ENCODE measurements at regions not wholly inside any gene's neighbourhood (a gene's known extent, or its start where the extent isn't known, plus 50 kb on each side); places are given as distances from the start of the nearest gene placed in this dataset.
A peak's percentile ranks its signal among the peaks of the same experiment; 100 is the strongest.

GRCh38 chr1:201709564-201710295 lies 119.2 kb upstream of the IPO9 start:
- peak overlapping the region; percentile 8; the same call in 1 of the 2 replicates for H3K27ac ChIP-seq
- peaks cover 42% of the 10 kb centered on the region for H3K4me1 ChIP-seq (replicated peaks)
- DNase-seq (ENCODE audit: low read depth in 1 of 2, low spot score in 2 of 2) = peak; percentile 72 to 77
- H3K4me3 ChIP-seq = no peak overlapping the region
- H3K27me3 ChIP-seq (replicated peaks) = no peaks in the 10 kb centered on the region
- peaks cover 6% of the 10 kb centered on the region; the same call in 1 of the 2 replicates for H3K36me3 ChIP-seq
- H3K9me3 ChIP-seq (replicated peaks) = no peaks in the 10 kb centered on the region

GRCh38 chr1:201710632-201711597 lies 118.0 kb upstream of the IPO9 start:
- Histone ChIP-seq H3K27ac (no peak overlapping the region), H3K4me1 (replicated peaks) (peaks cover 54% of the 10 kb centered on the region), H3K4me3 (no peak overlapping the region), H3K36me3 (peaks cover 6% of the 10 kb centered on the region; the same call in 1 of the 2 replicates), H3K27me3 (replicated peaks) (no peaks in the 10 kb centered on the region), H3K9me3 (replicated peaks) (no peaks in the 10 kb centered on the region)
- DNase-seq (ENCODE audit: low read depth in 1 of 2, low spot score in 2 of 2) = no peak

- Histone ChIP-seq H3K27ac (peak overlapping the region; percentile 93), H3K4me1 (replicated peaks) (peaks cover 59% of the 10 kb centered on the region), H3K9me3 (replicated peaks) (no peaks in the 10 kb centered on the region), H3K36me3 (peaks cover 10% of the 10 kb centered on the region; the same call in 1 of the 2 replicates), H3K4me3 (no peak overlapping the region), H3K27me3 (replicated peaks) (no peaks in the 10 kb centered on the region)
- DNase-seq (ENCODE audit: low read depth in 1 of 2, low spot score in 2 of 2) = no peak
Observed at GRCh38 chr1:201711811-201712210, 117.1 kb upstream of the IPO9 start.

- Histone ChIP-seq H3K27ac (peak overlapping the region; percentile 93), H3K36me3 (peaks cover 11% of the 10 kb centered on the region; the same call in 1 of the 2 replicates), H3K9me3 (replicated peaks) (no peaks in the 10 kb centered on the region), H3K4me1 (replicated peaks) (peaks cover 59% of the 10 kb centered on the region), H3K27me3 (replicated peaks) (no peaks in the 10 kb centered on the region), H3K4me3 (no peak overlapping the region)
- no peak for DNase-seq (ENCODE audit: low read depth in 1 of 2, low spot score in 2 of 2)
Observed at GRCh38 chr1:201712387-201713085, 116.4 kb upstream of the IPO9 start.

GRCh38 chr1:201713086-201713810 lies 115.7 kb upstream of the IPO9 start:
- H3K27ac ChIP-seq = peak overlapping the region; percentile 93
- DNase-seq (ENCODE audit: low read depth in 1 of 2, low spot score in 2 of 2) = peak; percentile 94 to 99
- H3K4me1 ChIP-seq (replicated peaks) = peaks cover 59% of the 10 kb centered on the region
- H3K36me3 ChIP-seq = peaks cover 16% of the 10 kb centered on the region; the same call in 1 of the 2 replicates
- H3K9me3 ChIP-seq (replicated peaks) = no peaks in the 10 kb centered on the region
- no peaks in the 10 kb centered on the region for H3K27me3 ChIP-seq (replicated peaks)
- H3K4me3 ChIP-seq = no peak overlapping the region

GRCh38 chr1:201714542-201715329 lies 114.2 kb upstream of the IPO9 start:
- Histone ChIP-seq H3K4me3 (no peak overlapping the region), H3K4me1 (replicated peaks) (peaks cover 60% of the 10 kb centered on the region), H3K27me3 (replicated peaks) (no peaks in the 10 kb centered on the region), H3K9me3 (replicated peaks) (no peaks in the 10 kb centered on the region), H3K27ac (peak overlapping the region; percentile 93), H3K36me3 (peaks cover 19% of the 10 kb centered on the region; the same call in 1 of the 2 replicates)
- DNase-seq (ENCODE audit: low read depth in 1 of 2, low spot score in 2 of 2) = peak; percentile 98 to 99

- peaks cover 63% of the 10 kb centered on the region for H3K4me1 ChIP-seq (replicated peaks)
- no peak for DNase-seq (ENCODE audit: low read depth in 1 of 2, low spot score in 2 of 2)
- no peaks in the 10 kb centered on the region for H3K27me3 ChIP-seq (replicated peaks)
- H3K4me3 ChIP-seq = no peak overlapping the region
- H3K27ac ChIP-seq = peak overlapping the region; percentile 93
- no peaks in the 10 kb centered on the region for H3K9me3 ChIP-seq (replicated peaks)
- peaks cover 24% of the 10 kb centered on the region; the same call in 1 of the 2 replicates for H3K36me3 ChIP-seq
Observed at GRCh38 chr1:201715351-201715750, 113.6 kb upstream of the IPO9 start.

- peaks cover 70% of the 10 kb centered on the region for H3K4me1 ChIP-seq (replicated peaks)
- no peak overlapping the region for H3K4me3 ChIP-seq
- peaks cover 27% of the 10 kb centered on the region; the same call in 1 of the 2 replicates for H3K36me3 ChIP-seq
- no peaks in the 10 kb centered on the region for H3K9me3 ChIP-seq (replicated peaks)
- no peaks in the 10 kb centered on the region for H3K27me3 ChIP-seq (replicated peaks)
- no peak for DNase-seq (ENCODE audit: low read depth in 1 of 2, low spot score in 2 of 2)
- peak overlapping the region; percentile 93 for H3K27ac ChIP-seq
Observed at GRCh38 chr1:201715801-201716741, 112.9 kb upstream of the IPO9 start.

GRCh38 chr1:201716742-201717135 lies 112.2 kb upstream of the IPO9 start:
- peaks cover 72% of the 10 kb centered on the region for H3K4me1 ChIP-seq (replicated peaks)
- no peak overlapping the region for H3K4me3 ChIP-seq
- H3K27me3 ChIP-seq (replicated peaks) = no peaks in the 10 kb centered on the region
- no peak overlapping the region for H3K27ac ChIP-seq
- H3K9me3 ChIP-seq (replicated peaks) = no peaks in the 10 kb centered on the region
- no peak for DNase-seq (ENCODE audit: low read depth in 1 of 2, low spot score in 2 of 2)
- H3K36me3 ChIP-seq = peaks cover 27% of the 10 kb centered on the region; the same call in 1 of the 2 replicates

- H3K4me3 ChIP-seq = no peak overlapping the region
- no peak overlapping the region for H3K27ac ChIP-seq
- H3K4me1 ChIP-seq (replicated peaks) = peaks cover 72% of the 10 kb centered on the region
- no peaks in the 10 kb centered on the region for H3K27me3 ChIP-seq (replicated peaks)
- H3K9me3 ChIP-seq (replicated peaks) = no peaks in the 10 kb centered on the region
- H3K36me3 ChIP-seq = peaks cover 27% of the 10 kb centered on the region; the same call in 1 of the 2 replicates
- no peak for DNase-seq (ENCODE audit: low read depth in 1 of 2, low spot score in 2 of 2)
Observed at GRCh38 chr1:201717286-201717685, 111.7 kb upstream of the IPO9 start.

GRCh38 chr1:201718346-201719202 lies 110.4 kb upstream of the IPO9 start:
- DNase-seq (ENCODE audit: low read depth in 1 of 2, low spot score in 2 of 2) = no peak
- Histone ChIP-seq H3K4me3 (no peak overlapping the region), H3K36me3 (peaks cover 20% of the 10 kb centered on the region; the same call in 1 of the 2 replicates), H3K27ac (no peak overlapping the region), H3K4me1 (replicated peaks) (peaks cover 61% of the 10 kb centered on the region), H3K27me3 (replicated peaks) (no peaks in the 10 kb centered on the region), H3K9me3 (replicated peaks) (no peaks in the 10 kb centered on the region)

Measured in SJSA1 (cell line).